Tibial artery (tissue), 4 donors: ENCODE measurements at regions not wholly inside any gene's neighbourhood (a gene's known extent, or its start where the extent isn't known, plus 50 kb on each side); places are given as distances from the start of the nearest gene placed in this dataset.

ENCODE experiments used
- DNase-seq, 2 donors: peaks; one replicate each; pipeline ENCODE4 v3.0.0-alpha.2; 2019
- H3K27ac ChIP-seq, 2 donors: fragments of 200-600 bp; sonication (generic) in 1 of 2; 1 replicate in 1 of 2; 2 replicates in 1 of 2; pipeline ENCODE4 v1.5.1; 2018 to 2019; ENCODE audit warnings: mild to moderate bottlenecking in 1 of 2
- H3K27me3 ChIP-seq, 2 donors: fragments of 200-600 bp; sonication (generic) in 1 of 2; one replicate each; pipeline versions ENCODE4 v1.5.1 to v1.6.0; 2016 to 2019
- H3K36me3 ChIP-seq, 3 donors: fragments of 200-600 bp; sonication (generic) in 2 of 3; one replicate each; pipeline ENCODE4 v1.5.1; 2016 to 2019; ENCODE audit warnings: mild to moderate bottlenecking in 2 of 3
- H3K4me1 ChIP-seq, 4 donors: fragments of 200-600 bp; sonication (generic) in 2 of 4; 1 replicate in 3 of 4; 2 replicates in 1 of 4; pipeline ENCODE4 v1.5.1; 2016 to 2019
- H3K4me3 ChIP-seq, 2 donors: fragments of 200-600 bp; sonication (generic) in 1 of 2; 1 replicate in 1 of 2; 2 replicates in 1 of 2; pipeline ENCODE4 v1.5.1; 2018 to 2019; ENCODE audit warnings: mild to moderate bottlenecking in 2 of 2
- H3K9me3 ChIP-seq, 3 donors: fragments of 200-600 bp; sonication (generic) in 1 of 3; one replicate each; pipeline ENCODE4 v1.5.1; 2016 to 2019
- CTCF ChIP-seq, 2 experiments: fragments of 200-600 bp in 1 of 2; fragments of 450-650 bp in 1 of 2; IDR thresholded peaks; one replicate each; pipeline ENCODE4 v1.5.1; 2017 to 2019; ENCODE audit warnings: antibody characterized with exemption in 2 of 2, mild to moderate bottlenecking in 1 of 2, moderate library complexity in 1 of 2
- intact Hi-C: fragments of 100-400 bp; cut with DNase I; formaldehyde crosslinking; loops from one replicate; pipeline ENCODE4 v1.15.0; 2023; ENCODE audit warnings: low total_unique reads

- no peaks in the 10 kb centered on the region for H3K4me1 ChIP-seq
- no peak overlapping the region for H3K27ac ChIP-seq
- intact Hi-C loops = no loop called here
- no peaks in the 10 kb centered on the region for H3K9me3 ChIP-seq
- no peak for TF ChIP-seq CTCF (IDR thresholded peaks at IDR 0.05)
- H3K4me3 ChIP-seq = no peak overlapping the region
- no peaks in the 10 kb centered on the region for H3K27me3 ChIP-seq
- no peaks in the 10 kb centered on the region for H3K36me3 ChIP-seq
- no peak for DNase-seq
These were observed 378.4 kb upstream of the IGFBP7 start for GRCh38 chr4:57488366-57489162.

- Histone ChIP-seq H3K27me3 (no peaks in the 10 kb centered on the region), H3K27ac (no peak overlapping the region), H3K9me3 (no peaks in the 10 kb centered on the region), H3K36me3 (no peaks in the 10 kb centered on the region), H3K4me1 (no peaks in the 10 kb centered on the region), H3K4me3 (no peak overlapping the region)
- TF ChIP-seq CTCF (IDR thresholded peaks at IDR 0.05) = no peak
- no peak for DNase-seq
- intact Hi-C loops = no loop called here
These were observed 365.2 kb upstream of the IGFBP7 start for GRCh38 chr4:57475424-57475823.

DNA sequence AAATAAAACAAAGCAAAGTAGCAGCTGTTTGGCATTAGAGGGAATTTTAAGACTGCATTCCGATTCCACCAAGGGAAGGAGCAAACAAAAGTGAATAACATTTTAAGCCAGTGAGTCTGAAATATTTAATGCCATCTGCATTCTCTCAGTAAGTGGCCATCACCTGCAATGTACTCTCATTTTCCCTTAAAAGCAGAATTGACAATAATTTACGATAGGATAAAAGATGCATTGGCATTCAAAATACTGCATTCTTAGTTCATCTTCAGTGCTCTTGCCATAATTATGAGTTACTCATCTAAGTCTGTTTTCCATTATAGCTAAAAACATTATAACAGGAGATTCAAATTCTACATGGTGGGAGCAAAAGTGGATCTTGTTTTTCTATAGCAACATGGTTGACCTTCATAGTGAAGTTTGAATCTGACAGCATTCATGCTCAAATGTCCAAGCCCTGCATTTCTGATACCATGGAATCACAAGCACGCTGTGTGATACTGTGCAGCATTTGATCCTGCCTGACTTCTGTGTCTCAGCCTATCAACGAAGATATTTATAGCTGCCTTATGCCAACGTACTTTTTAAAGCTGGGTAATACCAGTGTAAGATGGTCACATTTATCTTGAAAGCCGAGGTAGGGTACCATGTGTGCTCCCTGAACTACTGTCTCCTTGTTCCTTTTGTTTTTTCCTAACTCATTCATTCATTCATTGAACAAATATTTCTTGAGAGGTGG lies 355.3 kb upstream of the IGFBP7 start:
- Histone ChIP-seq H3K36me3 (no peaks in the 10 kb centered on the region), H3K4me1 (no peaks in the 10 kb centered on the region), H3K27me3 (no peaks in the 10 kb centered on the region), H3K27ac (no peak overlapping the region), H3K9me3 (no peaks in the 10 kb centered on the region), H3K4me3 (no peak overlapping the region)
- no peak for DNase-seq
- no peak for TF ChIP-seq CTCF (IDR thresholded peaks at IDR 0.05)
- intact Hi-C loops = no loop called here

DNA sequence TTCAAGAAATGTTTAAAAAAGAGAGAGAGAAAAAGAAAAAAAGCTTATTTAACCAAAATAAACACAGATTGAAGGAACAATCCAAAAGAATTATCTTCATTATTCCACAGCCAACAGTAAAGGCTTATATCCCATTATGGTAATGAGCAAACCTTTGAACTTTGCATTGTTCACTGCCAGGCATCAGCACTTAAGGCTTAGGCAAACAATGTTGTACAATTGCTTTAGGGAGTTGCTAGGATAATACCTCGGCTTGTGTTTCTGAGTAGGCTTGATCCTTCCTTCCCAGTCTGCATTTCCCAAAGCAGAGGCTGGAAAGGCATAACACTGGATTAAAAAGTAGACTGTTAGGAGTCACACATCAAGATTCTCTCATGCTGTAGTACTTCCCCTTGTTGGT lies 352.7 kb upstream of the IGFBP7 start:
- H3K36me3 ChIP-seq = no peaks in the 10 kb centered on the region
- no peak overlapping the region for H3K4me3 ChIP-seq
- no peak overlapping the region for H3K27ac ChIP-seq
- no peak for TF ChIP-seq CTCF (IDR thresholded peaks at IDR 0.05)
- no peak for DNase-seq
- H3K4me1 ChIP-seq = no peaks in the 10 kb centered on the region
- H3K27me3 ChIP-seq = no peaks in the 10 kb centered on the region
- intact Hi-C loops = no loop called here
- H3K9me3 ChIP-seq = no peaks in the 10 kb centered on the region

GRCh38 chr4:57460967-57461366 lies 350.8 kb upstream of the IGFBP7 start:
- H3K27me3 ChIP-seq = no peaks in the 10 kb centered on the region
- H3K27ac ChIP-seq = no peak overlapping the region
- no peaks in the 10 kb centered on the region for H3K36me3 ChIP-seq
- no peaks in the 10 kb centered on the region for H3K9me3 ChIP-seq
- TF ChIP-seq CTCF (IDR thresholded peaks at IDR 0.05) = no peak
- H3K4me3 ChIP-seq = no peak overlapping the region
- intact Hi-C loops = no loop called here
- DNase-seq = no peak
- no peaks in the 10 kb centered on the region for H3K4me1 ChIP-seq
